NCI-H526 (cell line): ENCODE measurements at regions not wholly inside any gene's neighbourhood (a gene's known extent, or its start where the extent isn't known, plus 50 kb on each side); places are given as distances from the start of the nearest gene placed in this dataset.
A peak's percentile ranks its signal among the peaks of the same experiment; 100 is the strongest.

ENCODE experiments used
- DNase-seq, 2 experiments: peaks; one replicate each; lab custom pipeline; 2025; lab: John Stamatoyannopoulos, UW

- DNase-seq: no peak
Measured at GRCh38 chr5:143870362-143870761, 58.4 kb downstream of the HMHB1 start.

DNA sequence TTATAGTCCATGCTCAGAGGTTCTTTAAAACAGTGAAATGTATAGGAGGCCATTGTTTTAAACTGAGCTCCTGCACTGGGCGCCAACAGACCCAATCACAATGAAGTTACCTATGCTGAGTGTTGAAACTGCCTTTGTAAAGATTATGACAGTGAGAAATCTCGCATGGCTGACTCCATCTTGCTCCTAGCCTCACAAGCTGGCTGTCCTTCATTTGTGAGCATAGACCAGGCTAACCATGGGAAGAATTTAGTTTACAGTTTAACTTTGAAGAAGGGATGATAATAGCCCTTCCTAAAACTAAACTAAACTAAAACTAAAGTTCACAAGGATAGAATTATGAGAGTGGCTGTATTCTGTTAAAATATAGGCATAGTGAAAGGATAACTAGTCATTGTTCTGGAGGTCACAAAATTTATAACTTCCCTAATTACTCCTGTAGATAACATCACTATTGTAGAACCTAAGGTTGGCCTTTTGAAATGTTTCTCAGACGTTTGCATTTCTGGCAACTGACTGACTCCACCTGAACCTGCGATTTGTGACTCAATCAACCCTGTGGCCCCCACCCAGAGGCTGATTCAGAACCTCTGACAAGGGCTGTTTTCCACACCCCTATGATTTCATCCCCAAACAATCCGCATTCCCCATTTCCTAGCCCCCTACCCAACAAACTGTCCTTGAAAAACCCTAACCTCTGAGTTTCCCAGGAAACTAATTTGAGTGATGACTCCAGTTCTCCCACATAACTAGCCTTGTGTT is 59.1 kb downstream of the HMHB1 start:
- DNase-seq: no peak

GRCh38 chr5:143871672-143872071 is 59.7 kb downstream of the HMHB1 start:
- DNase-seq: no peak

- DNase-seq: peak in 1 of 2 experiments; percentile 16
Measured at GRCh38 chr5:143874312-143874711, 62.4 kb downstream of the HMHB1 start.

- DNase-seq: no peak
Measured at GRCh38 chr5:143877196-143877595, 65.2 kb downstream of the HMHB1 start.

DNA sequence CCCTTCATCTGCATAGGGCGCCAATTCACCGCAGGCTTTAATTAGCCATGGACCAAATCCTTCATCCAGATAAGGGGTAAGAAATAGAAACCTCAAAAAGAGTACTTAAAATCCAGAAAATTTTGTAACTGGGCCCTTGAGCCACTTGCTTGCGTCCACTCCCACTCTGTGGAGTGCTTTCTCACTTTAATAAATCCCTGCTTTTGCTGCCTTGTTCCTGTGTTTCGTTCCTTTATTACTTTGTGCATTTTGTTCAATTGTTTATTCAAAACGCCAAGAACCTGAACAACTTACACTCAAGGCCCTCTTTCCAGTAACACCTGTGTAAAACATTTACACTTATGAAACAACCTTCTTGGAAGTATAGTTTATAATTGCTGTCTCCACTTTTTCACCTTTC is 66.5 kb downstream of the HMHB1 start:
- DNase-seq: no peak

DNA sequence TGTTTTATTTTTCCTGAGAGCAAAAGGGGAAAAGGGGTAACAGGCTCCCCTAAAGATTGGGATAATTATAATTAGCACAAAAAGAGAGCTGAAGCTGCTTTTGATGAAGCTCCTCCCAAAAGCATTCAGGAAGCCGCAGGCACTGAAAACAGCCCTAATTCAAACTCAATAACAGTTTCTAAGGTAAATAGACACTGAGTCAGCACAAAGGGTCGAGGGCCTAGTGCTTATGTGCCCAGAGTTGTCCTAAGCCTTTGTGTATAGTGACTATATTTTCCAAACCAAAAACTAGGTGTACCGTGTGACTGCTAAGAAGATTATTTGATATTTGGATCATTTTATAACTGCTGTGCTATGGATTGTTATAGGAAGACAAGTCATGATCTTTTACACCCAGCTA is 67.7 kb downstream of the HMHB1 start:
- DNase-seq: no peak

DNA sequence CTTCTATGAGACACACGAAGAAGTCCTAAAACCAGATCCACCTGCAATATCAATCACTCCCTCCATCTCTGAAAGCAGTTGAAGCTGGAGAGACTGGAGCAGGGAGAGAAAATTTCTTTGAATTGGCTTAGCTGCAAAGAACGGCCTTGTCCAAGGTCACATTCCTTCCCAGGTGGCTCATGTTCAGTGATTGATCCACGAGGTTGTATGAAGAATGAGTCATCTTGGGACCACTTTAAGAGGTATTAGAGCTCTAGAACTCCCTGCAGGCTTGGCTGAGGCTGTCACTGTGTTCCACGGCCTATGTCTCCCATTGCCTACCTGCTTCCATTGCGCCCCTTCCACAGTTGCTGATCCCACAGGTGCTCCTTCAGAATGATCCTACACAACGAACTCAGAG is 68.2 kb downstream of the HMHB1 start:
- DNase-seq: no peak

DNA sequence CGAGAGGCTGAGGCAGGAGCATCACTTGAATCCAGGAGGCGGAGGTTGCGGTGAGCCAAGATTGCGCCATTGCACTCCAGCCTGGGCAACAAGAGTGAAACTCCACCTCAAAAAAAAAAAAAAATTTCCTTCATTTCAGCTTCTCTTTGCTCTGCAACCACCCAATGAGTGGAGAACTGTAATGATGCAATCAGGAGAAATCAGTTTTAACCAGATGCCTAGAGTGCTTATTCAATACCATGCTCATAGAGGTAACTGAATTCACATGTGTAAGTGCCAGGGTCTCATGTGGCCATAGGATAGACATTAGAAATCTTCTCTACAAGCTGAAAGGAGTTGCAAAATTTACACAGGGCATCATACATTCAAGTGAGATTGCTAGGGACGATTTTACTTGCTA is 70.6 kb downstream of the HMHB1 start:
- DNase-seq: no peak

DNA sequence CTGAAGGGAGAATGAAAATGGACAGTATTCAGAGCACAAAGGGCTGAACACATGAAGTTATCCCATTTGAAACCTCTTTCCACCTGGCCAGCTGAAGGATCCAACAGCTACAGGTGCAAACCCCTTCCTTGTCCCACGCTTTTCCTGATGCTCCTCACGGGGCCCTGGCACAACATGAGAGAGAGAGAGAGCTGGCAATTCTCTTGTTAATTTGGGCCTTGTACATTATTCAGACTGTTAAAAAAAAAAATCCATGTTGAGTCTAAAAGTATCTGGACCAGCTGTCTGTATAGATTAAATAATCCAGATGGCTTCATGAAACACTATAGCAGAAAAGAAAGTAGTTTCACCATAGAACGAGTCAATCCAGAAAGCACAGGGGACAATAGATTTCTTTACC is 74.1 kb downstream of the HMHB1 start:
- DNase-seq: no peak

GRCh38 chr5:143886651-143887638 is 75.0 kb downstream of the HMHB1 start:
- DNase-seq: no peak

- DNase-seq: no peak
Measured at GRCh38 chr5:143887903-143888665, 76.1 kb downstream of the HMHB1 start.

- no peak for DNase-seq
Measured at GRCh38 chr5:143888912-143889311, 77.0 kb downstream of the HMHB1 start.

DNA sequence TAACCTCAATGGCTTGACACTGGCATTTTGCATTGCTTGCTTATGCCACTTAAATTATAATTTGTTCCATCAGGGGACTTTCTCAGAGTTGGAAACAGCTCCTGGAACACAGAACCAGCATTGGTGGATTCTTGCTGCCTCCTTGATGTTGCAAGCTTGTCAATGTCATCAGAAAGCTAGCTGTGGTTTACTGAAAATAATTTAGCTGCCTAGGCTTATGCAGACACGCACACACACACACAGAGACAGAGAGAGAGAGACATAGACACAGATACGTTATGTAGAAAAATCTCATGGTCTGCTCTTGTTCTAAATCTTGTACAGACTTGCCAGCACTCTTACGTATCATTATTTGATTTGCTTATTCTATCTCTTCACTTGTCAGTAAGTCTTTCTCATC is 78.0 kb downstream of the HMHB1 start:
- DNase-seq: no peak

DNA sequence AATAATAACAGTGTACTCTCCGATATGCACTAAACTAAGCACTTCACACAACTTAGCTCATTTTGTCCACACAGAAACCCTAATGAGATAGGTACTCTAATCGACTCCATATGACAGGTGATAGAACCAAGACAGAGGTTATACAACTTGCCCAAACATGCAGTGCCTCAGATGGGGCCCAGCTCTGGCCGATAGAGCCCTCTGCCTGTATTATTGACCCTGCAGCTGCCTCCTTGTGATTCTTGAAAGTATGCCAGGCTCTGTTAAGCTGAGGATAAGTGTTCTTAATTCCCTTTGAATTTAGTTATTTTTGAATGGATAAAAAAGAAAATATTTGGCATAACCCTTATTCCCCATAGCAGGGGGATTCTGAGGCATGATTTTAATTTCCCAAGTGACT is 78.5 kb downstream of the HMHB1 start:
- no peak for DNase-seq

DNA sequence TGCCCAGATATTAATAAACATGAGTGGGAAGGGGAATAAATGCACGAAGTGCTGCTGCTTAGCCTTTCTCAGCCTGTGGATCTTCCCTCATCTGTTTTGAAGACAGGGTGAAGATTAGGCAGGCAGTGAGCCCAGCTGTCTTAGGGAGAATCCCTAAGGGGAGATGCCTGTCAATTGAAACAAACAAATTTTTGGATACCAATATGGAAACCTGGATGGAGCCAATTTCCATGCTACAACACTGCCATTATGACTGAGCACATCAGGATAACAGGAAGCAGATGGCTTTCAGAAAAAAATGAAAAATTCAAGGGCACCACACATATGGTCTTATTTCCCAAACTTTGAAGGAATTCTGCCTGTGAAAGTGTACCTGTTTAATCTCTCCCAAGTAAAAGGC is 80.3 kb downstream of the HMHB1 start:
- DNase-seq: no peak

DNA sequence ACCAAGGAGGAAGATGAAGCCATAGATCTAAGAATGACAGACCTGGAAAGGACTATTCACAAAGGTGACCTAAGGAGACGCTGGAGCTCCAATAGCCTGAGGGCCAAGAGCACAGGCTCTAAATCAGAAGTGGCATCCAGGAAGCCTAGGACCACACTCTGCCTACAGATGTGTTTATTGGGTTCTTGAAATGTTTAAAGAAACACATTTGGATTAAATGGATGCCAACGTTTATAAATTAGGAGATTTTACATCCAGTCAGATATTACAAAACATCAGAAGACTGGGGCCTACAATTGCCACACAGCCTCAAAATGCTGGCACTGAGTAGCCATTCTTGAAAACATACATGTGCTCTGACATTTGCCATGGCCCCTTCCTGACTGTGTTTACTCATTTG is 80.9 kb downstream of the HMHB1 start:
- no peak for DNase-seq

- DNase-seq: no peak
Measured at GRCh38 chr5:143893638-143894037, 81.7 kb downstream of the HMHB1 start.

- no peak for DNase-seq
Measured at GRCh38 chr5:143896516-143896915, 84.6 kb downstream of the HMHB1 start.

GRCh38 chr5:143896966-143897365 is 85.0 kb downstream of the HMHB1 start:
- no peak for DNase-seq

DNA sequence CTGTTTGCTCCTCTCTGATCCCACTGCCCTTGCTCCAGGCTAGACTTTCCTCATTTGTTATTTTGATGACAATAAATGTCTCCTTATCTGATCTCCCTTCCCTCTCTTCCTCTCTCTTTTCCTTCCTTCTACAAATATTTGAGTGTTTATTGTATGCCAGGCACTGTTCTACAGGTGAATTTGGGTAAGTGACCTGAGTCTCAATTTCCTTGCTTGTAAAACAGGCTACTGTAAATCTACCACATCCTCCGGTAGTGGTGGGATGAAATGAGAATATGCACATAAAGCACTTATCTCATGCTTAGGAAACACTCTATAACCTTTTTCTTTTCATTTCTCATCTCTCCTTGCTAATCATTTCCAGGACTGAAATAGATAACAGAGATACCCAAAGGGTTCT is 86.4 kb downstream of the HMHB1 start:
- no peak for DNase-seq

DNA sequence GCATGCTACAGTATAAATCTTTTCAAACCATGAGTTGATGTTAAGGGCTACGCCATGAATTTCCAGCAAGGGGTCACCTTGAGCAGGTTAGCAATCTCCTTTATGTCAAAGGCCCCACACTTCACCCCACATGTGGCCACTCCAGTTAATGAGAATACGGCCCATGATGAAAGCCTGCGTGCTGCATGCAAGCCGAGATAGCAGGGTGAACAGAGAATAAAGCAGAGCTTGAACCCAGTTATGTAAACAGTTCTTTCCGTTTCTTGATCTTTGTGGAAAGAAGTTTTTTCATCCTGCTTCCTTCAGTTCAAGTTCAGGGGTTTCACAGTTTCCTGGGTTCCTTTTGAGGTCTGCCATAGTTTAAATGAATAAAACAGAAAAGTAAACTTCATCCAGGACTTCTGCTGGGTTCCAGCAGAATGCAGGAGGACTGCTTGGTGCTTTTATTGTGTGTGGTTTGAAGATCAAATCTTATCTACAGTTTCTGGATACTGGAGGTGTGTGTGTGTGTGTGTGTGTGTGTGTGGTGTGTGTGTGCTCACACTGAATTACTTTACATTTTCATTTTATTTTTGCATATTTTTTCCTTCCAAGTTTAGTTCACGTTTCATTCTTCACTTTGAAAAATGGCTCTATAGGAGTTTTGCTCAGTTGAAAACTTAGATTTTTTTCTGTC is 87.1 kb downstream of the HMHB1 start:
- DNase-seq: no peak
